ENCODE measurements at regions not wholly inside any gene's neighbourhood (a gene's known extent, or its start where the extent isn't known, plus 50 kb on each side); places are given as distances from the start of the nearest gene placed in this dataset.

DNA sequence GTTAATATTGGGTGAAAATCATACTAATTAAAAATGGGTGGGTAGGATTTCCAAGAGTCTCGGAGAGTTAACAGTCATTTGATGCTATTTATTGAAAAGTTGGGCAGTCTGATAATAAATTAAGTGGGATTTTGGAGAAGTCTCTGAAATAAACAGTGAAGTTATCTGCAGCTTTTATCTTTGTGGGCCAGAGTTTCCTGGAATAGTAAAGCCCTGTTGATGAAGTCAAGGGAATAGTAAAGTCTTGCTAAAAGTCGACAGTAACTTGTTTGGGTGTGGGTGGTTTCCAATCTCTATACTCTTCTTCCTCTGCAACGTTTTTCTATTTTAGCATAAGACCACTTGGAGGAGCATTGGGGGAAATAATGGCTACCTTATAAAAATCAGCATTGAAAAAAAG is 493.6 kb downstream of the EPM2A start:
- POLR2A ChIA-PET: no interaction called here
- DNase-seq (no peak), ATAC-seq (ENCODE audit: poor library complexity) (no peak)
- H3K36me3 Mint-ChIP-seq (ENCODE audit: low read depth): no peaks in the 10 kb centered on the region
- H3K9me3 Mint-ChIP-seq: no peaks in the 10 kb centered on the region
- intact Hi-C loops (cut with DNase I, micrococcal nuclease): no loop called here
- Histone ChIP-seq H3K4me3 (ENCODE audit: low read length) (no peak overlapping the region), H3K4me1 (ENCODE audit: insufficient read depth, low read length) (no peaks in the 10 kb centered on the region), H3K9me3 (ENCODE audit: control insufficient read depth in 1 of 2, insufficient read depth in 1 of 2, low read length in 2 of 2) (no peaks in the 10 kb centered on the region), H3K36me3 (ENCODE audit: insufficient read depth, low read length) (no peaks in the 10 kb centered on the region), H3K27me3 (ENCODE audit: control insufficient read depth in 1 of 2, insufficient read depth in 2 of 2, low read length in 2 of 2) (no peaks in the 10 kb centered on the region), H3K27ac (ENCODE audit: low read depth in 1 of 2, low read length in 2 of 2) (no peak overlapping the region)
- CTCF ChIA-PET: no interaction called here
- no peaks in the 10 kb centered on the region for H3K4me1 Mint-ChIP-seq (ENCODE audit: low read depth)
- TF ChIP-seq CTCF (IDR thresholded peaks at IDR 0.05): no peak
- peaks cover 29% of the 10 kb centered on the region for H3K27me3 Mint-ChIP-seq
- H3K27ac Mint-ChIP-seq: no peak overlapping the region
- H3K4me3 Mint-ChIP-seq: no peak overlapping the region

- TF ChIP-seq CTCF (IDR thresholded peaks at IDR 0.05): no peak
- Histone ChIP-seq H3K4me1 (ENCODE audit: insufficient read depth, low read length) (no peaks in the 10 kb centered on the region), H3K27me3 (ENCODE audit: control insufficient read depth in 1 of 2, insufficient read depth in 2 of 2, low read length in 2 of 2) (no peaks in the 10 kb centered on the region), H3K36me3 (ENCODE audit: insufficient read depth, low read length) (no peaks in the 10 kb centered on the region), H3K27ac (ENCODE audit: low read depth in 1 of 2, low read length in 2 of 2) (no peak overlapping the region), H3K4me3 (ENCODE audit: low read length) (no peak overlapping the region), H3K9me3 (ENCODE audit: control insufficient read depth in 1 of 2, insufficient read depth in 1 of 2, low read length in 2 of 2) (no peaks in the 10 kb centered on the region)
- Mint-ChIP-seq H3K27ac (no peak overlapping the region), H3K4me1 (ENCODE audit: low read depth) (no peaks in the 10 kb centered on the region), H3K36me3 (ENCODE audit: low read depth) (no peaks in the 10 kb centered on the region), H3K9me3 (no peaks in the 10 kb centered on the region), H3K4me3 (no peak overlapping the region), H3K27me3 (peaks cover 30% of the 10 kb centered on the region)
- no peak for DNase-seq
- ChIA-PET CTCF (interaction anchor here (0.8 kb wide), 1 partner anchor 9 kb away, joined by 3 read pairs; no protein-coding TSS in a partner anchor), POLR2A (no interaction called here)
- no peak for ATAC-seq (ENCODE audit: poor library complexity)
- intact Hi-C loops (cut with DNase I, micrococcal nuclease): no loop called here
These were observed 490.8 kb downstream of the EPM2A start for GRCh38 chr6:145244349-145245100.

- no peaks in the 10 kb centered on the region for H3K9me3 Mint-ChIP-seq
- no peak overlapping the region for H3K27ac Mint-ChIP-seq
- H3K27me3 Mint-ChIP-seq: peaks cover 33% of the 10 kb centered on the region
- Histone ChIP-seq H3K27ac (ENCODE audit: low read depth in 1 of 2, low read length in 2 of 2) (no peak overlapping the region), H3K4me1 (ENCODE audit: insufficient read depth, low read length) (no peaks in the 10 kb centered on the region), H3K36me3 (ENCODE audit: insufficient read depth, low read length) (no peaks in the 10 kb centered on the region), H3K9me3 (ENCODE audit: control insufficient read depth in 1 of 2, insufficient read depth in 1 of 2, low read length in 2 of 2) (no peaks in the 10 kb centered on the region), H3K4me3 (ENCODE audit: low read length) (no peak overlapping the region), H3K27me3 (ENCODE audit: control insufficient read depth in 1 of 2, insufficient read depth in 2 of 2, low read length in 2 of 2) (no peaks in the 10 kb centered on the region)
- H3K36me3 Mint-ChIP-seq (ENCODE audit: low read depth): no peaks in the 10 kb centered on the region
- POLR2A ChIA-PET: no interaction called here
- DNase-seq (no peak), ATAC-seq (ENCODE audit: poor library complexity) (no peak)
- no peak overlapping the region for H3K4me3 Mint-ChIP-seq
- CTCF ChIA-PET: interaction anchor here (0.8 kb wide), 1 partner anchor 9 kb away, joined by 3 read pairs; no protein-coding TSS in a partner anchor
- H3K4me1 Mint-ChIP-seq (ENCODE audit: low read depth): no peaks in the 10 kb centered on the region
- intact Hi-C loops (cut with DNase I, micrococcal nuclease): no loop called here
- no peak for TF ChIP-seq CTCF (IDR thresholded peaks at IDR 0.05)
These were observed 490.2 kb downstream of the EPM2A start for GRCh38 chr6:145245119-145245518.

All from CD4-positive, alpha-beta T cell (primary cell).